ENCODE measurements at regions not wholly inside any gene's neighbourhood (a gene's known extent, or its start where the extent isn't known, plus 50 kb on each side); places are given as distances from the start of the nearest gene placed in this dataset.

- no peak for DNase-seq (ENCODE audit: low spot score)
- H3K27ac ChIP-seq: no peak overlapping the region
- CTCF ChIA-PET: no interaction called here
- POLR2A ChIA-PET (ENCODE audit: low non-redundant PET): no interaction called here
- no peak for TF ChIP-seq CTCF (conservative IDR thresholded peaks at IDR 0.05; ENCODE audit: low read depth)
These were observed 245.2 kb upstream of the SDK2 start for GRCh38 chr17:73889439-73889838.

GRCh38 chr17:73890831-73891405 is 246.7 kb upstream of the SDK2 start:
- no peak for DNase-seq (ENCODE audit: low spot score)
- CTCF ChIA-PET: interaction anchor here (0.6 kb wide), 1 partner anchor 8 kb away, joined by 3 read pairs; no protein-coding TSS in a partner anchor
- no peak for TF ChIP-seq CTCF (conservative IDR thresholded peaks at IDR 0.05; ENCODE audit: low read depth)
- POLR2A ChIA-PET (ENCODE audit: low non-redundant PET): no interaction called here
- no peak overlapping the region for H3K27ac ChIP-seq

GRCh38 chr17:73895157-73895556 is 250.9 kb upstream of the SDK2 start:
- ChIA-PET CTCF (no interaction called here), POLR2A (ENCODE audit: low non-redundant PET) (no interaction called here)
- DNase-seq (ENCODE audit: low spot score): no peak
- TF ChIP-seq CTCF (conservative IDR thresholded peaks at IDR 0.05; ENCODE audit: low read depth): no peak
- no peak overlapping the region for H3K27ac ChIP-seq

- TF ChIP-seq CTCF (conservative IDR thresholded peaks at IDR 0.05; ENCODE audit: low read depth): no peak
- H3K27ac ChIP-seq: no peak overlapping the region
- CTCF ChIA-PET: no interaction called here
- POLR2A ChIA-PET (ENCODE audit: low non-redundant PET): no interaction called here
- no peak for DNase-seq (ENCODE audit: low spot score)
These were observed 252.7 kb upstream of the SDK2 start for GRCh38 chr17:73896966-73897365.

- no peak overlapping the region for H3K27ac ChIP-seq
- ChIA-PET CTCF (no interaction called here), POLR2A (ENCODE audit: low non-redundant PET) (no interaction called here)
- DNase-seq (ENCODE audit: low spot score): no peak
- no peak for TF ChIP-seq CTCF (conservative IDR thresholded peaks at IDR 0.05; ENCODE audit: low read depth)
These were observed 255.6 kb upstream of the SDK2 start for GRCh38 chr17:73899839-73900238.

- no peak overlapping the region for H3K27ac ChIP-seq
- TF ChIP-seq CTCF (conservative IDR thresholded peaks at IDR 0.05; ENCODE audit: low read depth): no peak
- no peak for DNase-seq (ENCODE audit: low spot score)
- ChIA-PET POLR2A (ENCODE audit: low non-redundant PET) (no interaction called here), CTCF (no interaction called here)
These were observed 256.3 kb upstream of the SDK2 start for GRCh38 chr17:73900516-73900915.

- POLR2A ChIA-PET (ENCODE audit: low non-redundant PET): no interaction called here
- no peak for TF ChIP-seq CTCF (conservative IDR thresholded peaks at IDR 0.05; ENCODE audit: low read depth)
- DNase-seq (ENCODE audit: low spot score): no peak
- CTCF ChIA-PET: interaction anchor here (0.6 kb wide), 1 partner anchor 942 kb away, joined by 3 read pairs; no protein-coding TSS in a partner anchor
- H3K27ac ChIP-seq: no peak overlapping the region
These were observed 257.0 kb upstream of the SDK2 start for GRCh38 chr17:73901249-73901648.
